Loucy (cell line): ENCODE measurements at regions not wholly inside any gene's neighbourhood (a gene's known extent, or its start where the extent isn't known, plus 50 kb on each side); places are given as distances from the start of the nearest gene placed in this dataset.

Experiments
- H2AFZ ChIP-seq: fragments of 200-600 bp; sonication (generic); 2 replicates; pipeline ENCODE4 v1.6.0; 2016; ENCODE audit warnings: antibody characterized with exemption, mild to moderate bottlenecking, low read length, moderate library complexity
- H3F3A ChIP-seq: fragments of 200-600 bp; 2 replicates; pipeline ENCODE4 v1.6.0; 2016; ENCODE audit warnings: antibody characterized with exemption, low read depth, mild to moderate bottlenecking
- H3K27me3 ChIP-seq: fragments of 200-600 bp; sonication (generic); 2 replicates; pipeline ENCODE4 v1.6.1; 2014; ENCODE audit warnings: low read length, mild to moderate bottlenecking; ENCODE audit not compliant: insufficient read depth, poor library complexity, severe bottlenecking
- H3K36me3 ChIP-seq: fragments of 200-600 bp; sonication (generic); 2 replicates; pipeline ENCODE4 v1.6.1; 2016; ENCODE audit warnings: low read length; ENCODE audit not compliant: insufficient read depth
- H3K4me1 ChIP-seq: fragments of 200-600 bp; sonication (generic); 2 replicates; pipeline ENCODE4 v1.5.1; 2014; ENCODE audit warnings: low read length, mild to moderate bottlenecking; ENCODE audit not compliant: insufficient read depth, poor library complexity, severe bottlenecking
- H3K4me2 ChIP-seq: fragments of 200-600 bp; sonication (generic); 2 replicates; pipeline ENCODE4 v1.6.0; 2014; ENCODE audit warnings: antibody characterized with exemption, low read length, low read depth, mild to moderate bottlenecking; ENCODE audit not compliant: poor library complexity, severe bottlenecking
- H3K4me3 ChIP-seq: fragments of 200-600 bp; sonication (generic); 2 replicates; pipeline ENCODE4 v1.5.1; 2014; ENCODE audit warnings: low read length, mild to moderate bottlenecking, mixed read lengths; ENCODE audit not compliant: poor library complexity, severe bottlenecking
- H3K79me2 ChIP-seq: fragments of 200-600 bp; sonication (generic); 2 replicates; pipeline ENCODE4 v1.6.1; 2014; ENCODE audit warnings: low read length; ENCODE audit not compliant: insufficient read depth
- H3K9ac ChIP-seq: fragments of 200-600 bp; sonication (generic); 2 replicates; pipeline ENCODE4 v1.6.0; 2014; ENCODE audit warnings: mild to moderate bottlenecking, low read depth, low read length, moderate library complexity; ENCODE audit not compliant: poor library complexity, severe bottlenecking
- H3K9me2 ChIP-seq: fragments of 200-600 bp; sonication (generic); replicated peaks from 2 replicates; pipeline ENCODE4 v1.6.1; 2016; ENCODE audit warnings: low read depth, low read length, mixed read lengths
- H3K9me3 ChIP-seq: fragments of 200-600 bp; sonication (generic); 2 replicates; pipeline ENCODE4 v1.6.1; 2014; ENCODE audit warnings: mild to moderate bottlenecking, antibody characterized with exemption, low read length, low read depth; ENCODE audit not compliant: insufficient read depth
- H4K20me1 ChIP-seq: fragments of 200-600 bp; sonication (generic); 2 replicates; pipeline ENCODE4 v1.6.0; 2014; ENCODE audit warnings: antibody characterized with exemption, low read length, mild to moderate bottlenecking; ENCODE audit not compliant: insufficient read depth, poor library complexity, severe bottlenecking
- EZH2phosphoT487 ChIP-seq: fragments of 200-600 bp; IDR thresholded peaks from 2 replicates; pipeline ENCODE4 v1.6.1; 2018; ENCODE audit warnings: antibody characterized with exemption, mild to moderate bottlenecking, moderate library complexity, borderline replicate concordance
- TF ChIP-seq, protein P1 (sequence below): fragments of 200-600 bp; sonication (generic); conservative IDR thresholded peaks from 2 replicates; pipeline ENCODE4 v1.5.1; 2014; ENCODE audit warnings: mild to moderate bottlenecking, antibody characterized with exemption, low read length

DNA sequence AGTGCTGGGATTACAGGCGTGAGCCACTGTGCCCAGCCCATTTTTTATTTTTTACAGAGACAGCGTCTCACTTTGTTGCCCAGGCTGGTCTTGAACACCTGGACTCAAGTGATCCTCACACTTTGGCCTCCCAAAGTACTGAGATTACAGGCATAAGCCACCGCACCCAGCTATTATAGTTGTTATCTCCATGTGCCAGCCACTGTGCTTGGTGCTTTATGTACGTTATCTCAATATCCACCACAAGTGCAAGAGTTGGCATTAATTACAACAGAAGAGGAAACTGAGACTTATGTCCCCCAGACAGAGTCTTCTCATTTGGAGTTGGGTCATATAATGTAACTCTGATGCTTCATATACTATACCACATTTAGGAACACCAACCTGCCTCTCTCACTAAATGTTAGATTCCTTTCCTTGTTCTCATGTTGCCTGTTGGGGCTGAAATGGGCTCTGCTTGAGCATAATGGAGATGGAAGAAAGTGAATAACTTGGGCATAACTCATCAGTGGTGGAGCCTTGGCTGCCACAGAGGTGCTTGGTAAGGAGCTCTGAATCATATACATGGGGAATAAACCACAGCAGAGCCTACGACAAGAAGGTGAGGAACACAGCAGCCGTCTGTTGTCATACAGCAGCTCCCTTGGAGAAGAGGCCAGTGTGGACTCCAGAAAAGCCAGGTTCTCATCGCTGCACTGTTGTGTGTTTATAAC is 84.3 kb downstream of the SPRY1 start:
- Histone ChIP-seq H3K9ac (no peak overlapping the region), H3K36me3 (no peaks in the 10 kb centered on the region), H3F3A (no peaks in the 10 kb centered on the region), H3K4me3 (no peak overlapping the region), H3K27me3 (no peaks in the 10 kb centered on the region), H4K20me1 (no peaks in the 10 kb centered on the region), H3K4me1 (peaks cover 34% of the 10 kb centered on the region), H3K79me2 (no peaks in the 10 kb centered on the region), H3K9me3 (no peaks in the 10 kb centered on the region), H3K4me2 (no peak overlapping the region), H2AFZ (no peak overlapping the region), H3K9me2 (no peaks in the 10 kb centered on the region)
- no peak for TF ChIP-seq EZH2phosphoT487
- TF ChIP-seq, protein P1, sequence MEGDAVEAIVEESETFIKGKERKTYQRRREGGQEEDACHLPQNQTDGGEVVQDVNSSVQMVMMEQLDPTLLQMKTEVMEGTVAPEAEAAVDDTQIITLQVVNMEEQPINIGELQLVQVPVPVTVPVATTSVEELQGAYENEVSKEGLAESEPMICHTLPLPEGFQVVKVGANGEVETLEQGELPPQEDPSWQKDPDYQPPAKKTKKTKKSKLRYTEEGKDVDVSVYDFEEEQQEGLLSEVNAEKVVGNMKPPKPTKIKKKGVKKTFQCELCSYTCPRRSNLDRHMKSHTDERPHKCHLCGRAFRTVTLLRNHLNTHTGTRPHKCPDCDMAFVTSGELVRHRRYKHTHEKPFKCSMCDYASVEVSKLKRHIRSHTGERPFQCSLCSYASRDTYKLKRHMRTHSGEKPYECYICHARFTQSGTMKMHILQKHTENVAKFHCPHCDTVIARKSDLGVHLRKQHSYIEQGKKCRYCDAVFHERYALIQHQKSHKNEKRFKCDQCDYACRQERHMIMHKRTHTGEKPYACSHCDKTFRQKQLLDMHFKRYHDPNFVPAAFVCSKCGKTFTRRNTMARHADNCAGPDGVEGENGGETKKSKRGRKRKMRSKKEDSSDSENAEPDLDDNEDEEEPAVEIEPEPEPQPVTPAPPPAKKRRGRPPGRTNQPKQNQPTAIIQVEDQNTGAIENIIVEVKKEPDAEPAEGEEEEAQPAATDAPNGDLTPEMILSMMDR = no peak

DNA sequence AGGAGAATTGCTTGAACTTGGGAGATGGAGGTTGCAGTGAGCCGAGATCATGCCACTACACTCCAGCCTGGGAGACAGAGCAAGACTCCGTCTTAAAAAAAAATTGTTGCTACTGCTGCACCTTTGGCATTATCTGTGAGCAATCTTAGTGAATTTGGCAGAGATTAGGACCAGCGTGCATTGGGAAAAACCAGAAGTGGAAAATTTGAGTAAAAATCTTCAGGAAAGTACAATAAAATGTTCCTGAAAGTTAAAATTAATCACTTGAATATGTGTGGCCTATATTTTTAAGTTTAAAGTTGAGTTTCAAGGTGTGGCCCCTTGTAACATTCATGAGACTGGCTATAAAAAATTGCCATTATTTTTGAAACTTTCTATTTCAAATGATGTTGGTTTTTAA is 85.1 kb downstream of the SPRY1 start:
- no peaks in the 10 kb centered on the region for H3K9me2 ChIP-seq
- H3F3A ChIP-seq = no peaks in the 10 kb centered on the region
- H3K4me1 ChIP-seq = peaks cover 34% of the 10 kb centered on the region
- no peak overlapping the region for H3K9ac ChIP-seq
- no peak overlapping the region for H3K4me3 ChIP-seq
- TF ChIP-seq, protein P1 = no peak
- TF ChIP-seq EZH2phosphoT487 = no peak
- H4K20me1 ChIP-seq = no peaks in the 10 kb centered on the region
- H3K79me2 ChIP-seq = no peaks in the 10 kb centered on the region
- H3K9me3 ChIP-seq = no peaks in the 10 kb centered on the region
- no peaks in the 10 kb centered on the region for H3K36me3 ChIP-seq
- H3K4me2 ChIP-seq = no peak overlapping the region
- H3K27me3 ChIP-seq = no peaks in the 10 kb centered on the region
- H2AFZ ChIP-seq = no peak overlapping the region

DNA sequence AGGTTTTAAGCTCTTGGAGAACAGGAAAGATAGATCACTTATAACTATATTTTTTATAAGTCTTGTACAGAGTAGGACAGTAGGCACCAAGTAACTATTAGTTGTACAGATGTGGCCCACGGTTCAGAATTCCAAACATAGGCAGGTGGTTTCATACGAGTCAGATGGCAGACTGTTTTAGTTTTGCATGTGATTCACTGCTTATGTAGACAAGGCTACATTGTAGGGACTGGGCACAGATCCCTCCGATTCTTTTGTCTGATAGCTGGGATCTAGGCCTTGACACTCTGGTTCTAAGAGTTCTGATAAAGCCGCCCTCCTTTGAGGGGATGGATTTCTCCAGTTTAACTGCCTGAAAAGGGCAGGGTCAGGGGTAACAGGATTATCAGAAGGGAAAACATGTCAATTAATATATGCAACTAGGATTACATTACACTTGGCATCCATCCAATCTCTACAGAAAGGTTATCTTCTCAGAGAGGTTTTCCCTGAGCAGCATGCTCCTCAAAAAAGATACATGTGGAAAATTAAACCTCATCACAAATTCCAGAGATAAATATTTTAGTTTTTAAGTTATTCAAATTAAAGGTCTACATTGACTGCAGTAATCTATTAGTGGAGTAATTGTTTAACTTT is 87.8 kb downstream of the SPRY1 start:
- Histone ChIP-seq H3K4me2 (no peak overlapping the region), H4K20me1 (no peaks in the 10 kb centered on the region), H3K36me3 (no peaks in the 10 kb centered on the region), H2AFZ (no peak overlapping the region), H3K27me3 (no peaks in the 10 kb centered on the region), H3F3A (no peaks in the 10 kb centered on the region), H3K9me2 (no peaks in the 10 kb centered on the region), H3K9me3 (no peaks in the 10 kb centered on the region), H3K79me2 (no peaks in the 10 kb centered on the region), H3K9ac (no peak overlapping the region), H3K4me1 (peaks cover 13% of the 10 kb centered on the region), H3K4me3 (no peak overlapping the region)
- TF ChIP-seq EZH2phosphoT487 = no peak
- TF ChIP-seq, protein P1 = no peak
